Right lobe of liver (tissue), 4 donors: ENCODE measurements at regions not wholly inside any gene's neighbourhood (a gene's known extent, or its start where the extent isn't known, plus 50 kb on each side); places are given as distances from the start of the nearest gene placed in this dataset.

Experiments used
- POLR2A ChIP-seq: fragments of 450-650 bp; IDR thresholded peaks from one replicate; pipeline ENCODE4 v1.6.1; 2017; ENCODE audit warnings: antibody characterized with exemption, mild to moderate bottlenecking
- TF ChIP-seq, protein P1 (sequence below), 4 donors: fragments of 200-600 bp in 3 of 4; fragments of 450-650 bp in 1 of 4; IDR thresholded peaks; one replicate each; pipeline versions ENCODE4 v1.5.1 to v1.8.0; 2016 to 2022; ENCODE audit warnings: antibody characterized with exemption in 4 of 4, mild to moderate bottlenecking in 2 of 4
- donor health status: DM: no; HTN: no; CAD: no.
- donor health status: DM: no; HTN: no; CAD: no.
- donor health status: DM: no; HTN: yes; CAD: no.

DNA sequence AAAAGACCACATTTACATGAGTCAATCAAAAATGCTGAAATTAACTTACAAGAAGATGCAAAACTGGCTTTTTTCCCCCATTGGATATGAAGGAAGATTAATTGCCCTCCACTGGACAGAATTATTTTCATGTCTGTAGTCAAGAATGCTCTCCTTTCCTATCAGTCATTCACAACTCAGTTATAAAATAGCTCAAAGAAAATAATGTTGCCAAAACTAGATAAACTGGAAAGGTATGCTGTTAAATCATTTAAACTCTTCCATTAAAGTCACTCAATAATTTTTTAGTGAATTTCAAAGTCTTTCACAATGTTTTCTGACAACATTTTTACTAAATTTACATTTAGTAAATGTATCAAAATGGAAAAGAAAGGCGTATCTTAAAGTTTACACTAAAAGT, 384.5 kb downstream of the HGF start:
- TF ChIP-seq POLR2A, result no peak
- TF ChIP-seq, protein P1, sequence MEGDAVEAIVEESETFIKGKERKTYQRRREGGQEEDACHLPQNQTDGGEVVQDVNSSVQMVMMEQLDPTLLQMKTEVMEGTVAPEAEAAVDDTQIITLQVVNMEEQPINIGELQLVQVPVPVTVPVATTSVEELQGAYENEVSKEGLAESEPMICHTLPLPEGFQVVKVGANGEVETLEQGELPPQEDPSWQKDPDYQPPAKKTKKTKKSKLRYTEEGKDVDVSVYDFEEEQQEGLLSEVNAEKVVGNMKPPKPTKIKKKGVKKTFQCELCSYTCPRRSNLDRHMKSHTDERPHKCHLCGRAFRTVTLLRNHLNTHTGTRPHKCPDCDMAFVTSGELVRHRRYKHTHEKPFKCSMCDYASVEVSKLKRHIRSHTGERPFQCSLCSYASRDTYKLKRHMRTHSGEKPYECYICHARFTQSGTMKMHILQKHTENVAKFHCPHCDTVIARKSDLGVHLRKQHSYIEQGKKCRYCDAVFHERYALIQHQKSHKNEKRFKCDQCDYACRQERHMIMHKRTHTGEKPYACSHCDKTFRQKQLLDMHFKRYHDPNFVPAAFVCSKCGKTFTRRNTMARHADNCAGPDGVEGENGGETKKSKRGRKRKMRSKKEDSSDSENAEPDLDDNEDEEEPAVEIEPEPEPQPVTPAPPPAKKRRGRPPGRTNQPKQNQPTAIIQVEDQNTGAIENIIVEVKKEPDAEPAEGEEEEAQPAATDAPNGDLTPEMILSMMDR (IDR thresholded peaks at IDR 0.05), result no peak
